Omental fat pad (tissue), 3 donors: ENCODE measurements at regions not wholly inside any gene's neighbourhood (a gene's known extent, or its start where the extent isn't known, plus 50 kb on each side); places are given as distances from the start of the nearest gene placed in this dataset.

ENCODE experiments used
- ATAC-seq: fragments of 150-250 bp; one replicate; pipeline ENCODE4 v1.9.1; 2016; ENCODE audit warnings: mild to moderate bottlenecking, moderate library complexity; ENCODE audit not compliant: low FRiP score
- DNase-seq: peaks from one replicate; pipeline ENCODE4 v3.0.0-alpha.2; 2019; ENCODE audit warnings: low spot score
- TF ChIP-seq, protein P1 (sequence below), 3 donors: fragments of 450-650 bp; IDR thresholded peaks; one replicate each; pipeline ENCODE4 v1.5.1; 2016 to 2017; ENCODE audit warnings: antibody characterized with exemption in 3 of 3, mild to moderate bottlenecking in 3 of 3, moderate library complexity in 2 of 3

DNA sequence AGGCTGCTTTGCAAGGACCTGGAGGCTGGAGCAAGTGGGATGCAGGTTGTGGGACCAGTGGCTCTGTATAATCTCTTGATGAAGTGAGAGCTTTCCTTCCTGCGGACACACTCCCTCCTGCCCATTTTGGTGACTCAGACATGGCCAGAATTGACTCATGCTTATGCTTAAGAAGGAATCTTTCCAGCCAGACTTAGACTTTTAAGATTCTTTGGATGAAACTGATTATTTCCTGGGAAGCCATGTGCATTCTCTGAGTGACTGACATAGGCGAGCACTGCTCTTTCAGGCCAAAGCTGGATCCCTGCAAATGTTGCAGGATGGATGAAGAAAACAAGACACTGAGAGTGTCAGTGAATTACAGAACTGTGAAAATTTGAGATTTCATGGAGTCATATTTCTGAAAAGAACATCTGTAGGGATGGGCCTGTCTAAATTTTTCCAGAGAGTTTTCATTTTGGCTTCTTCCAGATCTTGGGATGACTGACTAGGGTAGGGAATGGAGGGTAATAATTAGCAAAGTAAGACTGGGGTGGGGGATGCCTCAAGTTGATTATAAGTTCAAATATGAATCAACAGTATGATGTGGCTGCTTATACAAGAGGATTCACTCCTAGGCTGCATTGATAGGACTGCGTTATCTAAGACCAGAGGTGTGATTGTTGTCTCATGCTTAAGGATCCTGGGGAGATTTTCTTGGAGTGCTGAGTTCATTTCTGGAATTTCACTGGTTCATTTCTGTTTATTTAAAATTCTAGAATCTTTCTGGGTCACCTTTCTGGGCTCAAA is 195.8 kb downstream of the HIPK3 start:
- TF ChIP-seq, protein P1, sequence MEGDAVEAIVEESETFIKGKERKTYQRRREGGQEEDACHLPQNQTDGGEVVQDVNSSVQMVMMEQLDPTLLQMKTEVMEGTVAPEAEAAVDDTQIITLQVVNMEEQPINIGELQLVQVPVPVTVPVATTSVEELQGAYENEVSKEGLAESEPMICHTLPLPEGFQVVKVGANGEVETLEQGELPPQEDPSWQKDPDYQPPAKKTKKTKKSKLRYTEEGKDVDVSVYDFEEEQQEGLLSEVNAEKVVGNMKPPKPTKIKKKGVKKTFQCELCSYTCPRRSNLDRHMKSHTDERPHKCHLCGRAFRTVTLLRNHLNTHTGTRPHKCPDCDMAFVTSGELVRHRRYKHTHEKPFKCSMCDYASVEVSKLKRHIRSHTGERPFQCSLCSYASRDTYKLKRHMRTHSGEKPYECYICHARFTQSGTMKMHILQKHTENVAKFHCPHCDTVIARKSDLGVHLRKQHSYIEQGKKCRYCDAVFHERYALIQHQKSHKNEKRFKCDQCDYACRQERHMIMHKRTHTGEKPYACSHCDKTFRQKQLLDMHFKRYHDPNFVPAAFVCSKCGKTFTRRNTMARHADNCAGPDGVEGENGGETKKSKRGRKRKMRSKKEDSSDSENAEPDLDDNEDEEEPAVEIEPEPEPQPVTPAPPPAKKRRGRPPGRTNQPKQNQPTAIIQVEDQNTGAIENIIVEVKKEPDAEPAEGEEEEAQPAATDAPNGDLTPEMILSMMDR (IDR thresholded peaks at IDR 0.05), result no peak
- ATAC-seq (no peak), DNase-seq (no peak)

DNA sequence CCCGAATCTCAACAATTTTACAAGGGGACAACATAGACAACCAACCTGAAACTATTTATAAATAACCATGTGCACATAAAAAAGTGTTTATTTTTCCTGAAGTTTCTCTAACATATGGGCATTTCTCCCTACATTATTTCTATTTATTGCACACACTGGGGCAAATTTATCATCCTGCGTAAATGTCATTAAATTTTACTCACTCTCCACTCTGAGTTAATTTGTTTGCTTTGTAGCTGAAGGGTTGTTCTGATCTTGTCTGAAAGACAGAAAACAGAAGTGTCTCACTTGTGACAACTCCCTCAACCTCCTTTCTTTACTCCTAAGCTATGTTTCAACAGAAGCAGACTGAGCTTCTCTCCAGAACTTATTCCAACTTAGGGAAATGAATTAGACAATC is 194.2 kb downstream of the HIPK3 start:
- no peak for ATAC-seq
- TF ChIP-seq, protein P1 (IDR thresholded peaks at IDR 0.05), result no peak
- no peak for DNase-seq

DNA sequence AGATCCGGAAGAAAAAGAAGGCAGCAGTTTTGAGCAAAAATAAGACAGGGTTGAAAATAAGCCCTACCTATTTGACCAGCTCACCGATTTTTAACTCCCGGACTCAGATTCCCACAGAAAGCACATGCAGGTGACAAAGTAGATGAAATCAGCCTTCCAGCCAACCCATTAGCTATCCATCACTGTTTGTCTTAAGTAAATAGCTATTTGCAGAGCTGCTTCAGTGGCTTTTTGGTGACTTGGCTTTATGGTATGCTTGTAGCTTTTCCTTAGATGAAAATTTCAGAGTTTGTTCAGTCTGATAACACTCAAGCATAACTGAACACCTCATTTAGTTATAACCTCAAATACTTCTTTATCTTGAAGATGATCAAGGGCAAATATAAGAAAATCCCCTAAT is 192.6 kb downstream of the HIPK3 start:
- no peak for DNase-seq
- TF ChIP-seq, protein P1 (IDR thresholded peaks at IDR 0.05), result no peak
- no peak for ATAC-seq

DNA sequence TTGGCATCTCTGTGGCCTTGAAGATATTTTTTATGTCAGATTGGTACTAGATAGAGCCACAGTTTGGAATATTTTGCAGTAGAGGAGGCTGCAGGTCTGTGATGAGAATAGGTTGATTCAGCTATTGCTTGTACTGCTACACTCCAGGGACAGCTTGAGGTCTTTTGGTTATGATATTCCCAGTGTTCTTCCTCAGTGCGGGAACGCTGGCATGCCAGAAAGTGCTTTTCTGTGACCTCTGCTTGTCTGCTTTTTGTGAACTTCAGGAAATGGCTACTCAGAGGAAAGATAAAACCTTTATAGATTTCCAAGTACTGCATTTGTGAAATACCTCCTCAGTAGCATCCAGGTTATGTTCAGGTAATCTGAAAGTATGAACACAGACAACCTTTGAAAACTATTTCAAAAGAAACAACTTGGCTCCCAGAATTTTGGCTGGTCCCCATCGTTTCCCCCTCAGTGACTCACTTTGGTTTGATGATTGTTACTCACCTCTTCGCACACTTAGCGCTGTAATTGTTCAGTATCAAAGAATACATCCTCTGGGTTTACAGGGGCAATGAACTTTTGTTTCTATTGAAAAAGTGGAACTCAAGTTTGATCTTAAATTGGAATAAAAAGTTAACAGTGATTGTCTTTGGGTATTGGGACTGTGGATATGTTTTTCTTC is 191.4 kb downstream of the HIPK3 start:
- ATAC-seq, result no peak
- TF ChIP-seq, protein P1 (IDR thresholded peaks at IDR 0.05), result no peak
- no peak for DNase-seq

DNA sequence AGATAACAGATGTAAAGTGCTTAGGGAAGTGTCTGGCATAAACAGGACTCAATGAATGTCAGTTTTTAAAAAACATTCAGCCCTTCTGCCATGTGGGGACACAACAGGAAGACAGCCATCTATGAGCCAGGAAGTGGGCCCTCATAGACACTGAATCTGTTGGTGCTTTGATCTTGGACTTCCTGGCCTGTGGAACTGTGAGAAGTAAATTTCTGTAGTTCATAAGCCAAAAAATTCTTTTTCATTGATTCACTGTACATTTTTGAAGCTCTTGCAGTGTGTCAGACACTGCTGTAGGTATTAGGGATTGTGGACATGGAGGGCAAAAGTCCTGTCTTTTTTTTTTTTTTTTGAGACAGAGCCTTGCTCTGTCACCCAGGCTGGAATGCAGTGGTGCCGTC is 188.6 kb downstream of the HIPK3 start:
- ATAC-seq (no peak), DNase-seq (no peak)
- TF ChIP-seq, protein P1 (IDR thresholded peaks at IDR 0.05), result no peak

DNA sequence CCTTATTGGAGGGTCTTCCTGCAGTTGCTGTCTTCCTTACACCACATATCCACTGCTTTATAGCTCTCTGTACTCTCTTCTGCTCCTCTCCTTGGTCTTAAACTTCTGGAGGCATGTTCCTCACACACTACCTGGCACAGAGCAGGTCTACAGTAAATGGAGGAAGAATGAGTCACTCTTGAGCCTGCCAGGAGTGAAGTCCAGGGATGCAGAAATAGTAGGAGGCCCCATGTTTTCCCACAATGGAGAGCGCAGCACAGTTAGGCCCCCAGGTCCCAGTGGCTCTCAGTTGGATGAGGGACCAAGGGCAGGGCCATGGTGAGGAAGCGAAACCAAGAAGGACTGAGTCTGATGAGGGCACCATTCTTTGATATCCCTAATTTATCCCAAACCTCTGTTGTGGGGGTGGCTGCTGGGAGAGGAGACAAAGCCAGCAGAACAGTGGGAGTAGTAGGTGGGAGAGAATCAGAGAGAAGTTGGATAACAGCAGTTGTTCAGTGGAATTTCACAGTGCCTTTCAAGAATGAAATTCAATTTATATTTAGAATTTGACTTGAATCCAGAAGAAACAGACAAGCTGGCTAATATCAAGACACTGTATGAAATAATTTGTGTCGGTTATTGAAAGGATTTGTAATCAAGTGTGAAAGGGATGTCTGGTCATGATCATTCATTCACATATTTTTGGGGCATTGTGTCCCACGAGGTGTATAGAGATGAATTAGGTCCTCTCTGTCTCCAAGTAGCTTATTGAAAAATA is 187.8 kb downstream of the HIPK3 start:
- TF ChIP-seq, protein P1 (IDR thresholded peaks at IDR 0.05), result no peak
- ATAC-seq, result no peak
- no peak for DNase-seq
